Thoracic aorta (tissue), 2 donors: ENCODE measurements at regions not wholly inside any gene's neighbourhood (a gene's known extent, or its start where the extent isn't known, plus 50 kb on each side); places are given as distances from the start of the nearest gene placed in this dataset.
"Not testable (repeated sequence)": the region's sequence is repeated elsewhere in the genome, so short reads cannot be mapped to it uniquely, and the experiment has no call there.

Experiments used
- ATAC-seq: fragments of 150-250 bp; one replicate; pipeline ENCODE4 v1.8.0; 2017; ENCODE audit warnings: low read depth; ENCODE audit not compliant: insufficient number of reproducible peaks, low FRiP score
- DNase-seq: peaks from one replicate; pipeline ENCODE4 v3.0.0-alpha.2; 2020; ENCODE audit warnings: low spot score
- H3K27ac ChIP-seq, 2 donors: fragments of 200-600 bp; sonication (generic); 1 replicate in 1 of 2; 2 replicates in 1 of 2; pipeline ENCODE4 v1.5.1; 2016; ENCODE audit warnings: mild to moderate bottlenecking in 2 of 2, moderate library complexity in 2 of 2
- H3K27me3 ChIP-seq: fragments of 200-600 bp; sonication (generic); replicated peaks from 2 replicates; pipeline ENCODE4 v1.6.0; 2016; ENCODE audit warnings: mild to moderate bottlenecking; ENCODE audit not compliant: insufficient read depth
- H3K36me3 ChIP-seq: fragments of 200-600 bp; sonication (generic); one replicate; pipeline ENCODE4 v1.5.1; 2016
- H3K4me1 ChIP-seq, 2 donors: fragments of 200-600 bp; sonication (generic); 1 replicate in 1 of 2; 2 replicates in 1 of 2; pipeline versions ENCODE4 v1.5.1 to v1.6.0; 2016; ENCODE audit warnings: low read depth in 2 of 2, mild to moderate bottlenecking in 1 of 2; ENCODE audit not compliant: control insufficient read depth in 1 of 2
- H3K4me3 ChIP-seq: fragments of 200-600 bp; sonication (generic); 2 replicates; pipeline ENCODE4 v1.5.1; 2016; ENCODE audit warnings: mild to moderate bottlenecking
- H3K9me3 ChIP-seq: fragments of 200-600 bp; sonication (generic); 2 replicates; pipeline ENCODE4 v1.5.1; 2016
- TF ChIP-seq, protein P1 (sequence below): fragments of 200-600 bp; sonication (generic); IDR thresholded peaks from one replicate; pipeline ENCODE4 v1.5.1; 2019; ENCODE audit warnings: antibody characterized with exemption

DNA sequence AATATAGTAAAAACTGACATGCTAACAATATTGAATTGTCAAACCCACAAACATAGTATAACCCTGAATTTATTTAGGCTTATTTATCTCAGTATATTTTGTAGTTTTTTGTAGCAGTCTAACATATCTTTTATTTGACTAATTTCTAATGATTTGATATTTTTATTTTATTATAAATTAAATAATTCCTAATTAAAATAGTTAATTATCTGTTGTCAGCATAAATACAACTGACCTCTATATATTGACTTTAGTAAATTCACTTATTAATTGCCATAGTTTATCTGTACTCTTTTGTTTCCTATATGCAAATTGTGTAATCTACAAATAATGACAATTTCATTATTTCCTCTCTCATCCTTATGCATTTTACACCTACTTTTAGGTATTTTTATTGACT, 215.1 kb upstream of the KIF2A start:
- Histone ChIP-seq H3K27ac (no peak overlapping the region), H3K4me3 (no peak overlapping the region), H3K27me3 (no peaks in the 10 kb centered on the region), H3K9me3 (no peaks in the 10 kb centered on the region), H3K4me1 (peaks cover 0 to 6% of the 10 kb centered on the region in 2 donors), H3K36me3 (no peaks in the 10 kb centered on the region)
- TF ChIP-seq, protein P1, sequence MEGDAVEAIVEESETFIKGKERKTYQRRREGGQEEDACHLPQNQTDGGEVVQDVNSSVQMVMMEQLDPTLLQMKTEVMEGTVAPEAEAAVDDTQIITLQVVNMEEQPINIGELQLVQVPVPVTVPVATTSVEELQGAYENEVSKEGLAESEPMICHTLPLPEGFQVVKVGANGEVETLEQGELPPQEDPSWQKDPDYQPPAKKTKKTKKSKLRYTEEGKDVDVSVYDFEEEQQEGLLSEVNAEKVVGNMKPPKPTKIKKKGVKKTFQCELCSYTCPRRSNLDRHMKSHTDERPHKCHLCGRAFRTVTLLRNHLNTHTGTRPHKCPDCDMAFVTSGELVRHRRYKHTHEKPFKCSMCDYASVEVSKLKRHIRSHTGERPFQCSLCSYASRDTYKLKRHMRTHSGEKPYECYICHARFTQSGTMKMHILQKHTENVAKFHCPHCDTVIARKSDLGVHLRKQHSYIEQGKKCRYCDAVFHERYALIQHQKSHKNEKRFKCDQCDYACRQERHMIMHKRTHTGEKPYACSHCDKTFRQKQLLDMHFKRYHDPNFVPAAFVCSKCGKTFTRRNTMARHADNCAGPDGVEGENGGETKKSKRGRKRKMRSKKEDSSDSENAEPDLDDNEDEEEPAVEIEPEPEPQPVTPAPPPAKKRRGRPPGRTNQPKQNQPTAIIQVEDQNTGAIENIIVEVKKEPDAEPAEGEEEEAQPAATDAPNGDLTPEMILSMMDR, result no peak
- DNase-seq, result no peak
- no peak for ATAC-seq

DNA sequence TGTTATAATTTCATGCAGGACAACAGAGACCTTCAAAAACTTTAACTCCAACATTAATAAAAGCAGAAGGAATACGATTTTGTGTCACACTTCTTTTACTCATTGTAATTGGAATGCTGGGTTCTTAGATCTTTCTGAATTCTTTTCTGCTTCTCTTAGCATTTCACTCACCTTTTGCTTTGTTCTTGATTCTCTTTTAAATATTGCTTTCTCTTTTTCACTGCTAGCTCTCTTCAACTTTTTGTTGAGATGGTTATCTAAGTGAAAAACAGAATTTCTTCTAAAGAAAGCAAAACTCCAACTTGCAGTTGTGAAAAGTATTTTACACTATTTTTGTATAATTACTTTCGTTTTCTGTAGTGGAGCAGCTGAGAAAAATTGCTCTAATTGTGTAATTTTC, 212.6 kb upstream of the KIF2A start:
- H3K27ac ChIP-seq, result no peak overlapping the region

DNA sequence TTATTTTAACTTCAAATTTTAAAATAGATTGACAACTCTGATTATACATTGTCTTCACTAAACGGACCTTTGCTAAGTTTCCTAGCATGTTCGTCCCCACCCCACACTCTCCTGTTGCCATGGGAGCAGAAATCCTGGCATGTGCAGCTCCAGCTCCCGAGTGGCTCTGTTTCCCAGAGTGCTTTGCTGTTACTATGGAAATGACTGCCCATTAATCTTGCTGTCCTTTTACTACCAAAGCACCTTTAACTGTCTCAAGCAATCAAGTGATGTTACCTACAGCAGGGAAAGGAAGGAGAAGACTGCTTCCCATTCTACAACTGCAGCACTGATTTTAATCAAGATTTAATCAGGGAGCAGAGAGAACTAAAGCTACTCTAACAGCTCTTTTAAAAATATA, 212.0 kb upstream of the KIF2A start:
- ATAC-seq (no peak), DNase-seq (no peak)
- Histone ChIP-seq H3K36me3 (no peaks in the 10 kb centered on the region), H3K9me3 (no peaks in the 10 kb centered on the region), H3K4me3 (peak overlapping the region; percentile 24), H3K27ac (no peak overlapping the region), H3K27me3 (no peaks in the 10 kb centered on the region), H3K4me1 (peaks cover 0 to 6% of the 10 kb centered on the region in 2 donors)
- TF ChIP-seq, protein P1, result no peak

More for the DNA sequence above, 212.6 kb upstream of the KIF2A start:
- H3K27me3 ChIP-seq, result no peaks in the 10 kb centered on the region
- H3K9me3 ChIP-seq, result no peaks in the 10 kb centered on the region
- no peak for DNase-seq
- H3K4me3 ChIP-seq, result peak overlapping the region; percentile 24
- H3K4me1 ChIP-seq, result peaks cover 0 to 6% of the 10 kb centered on the region in 2 donors
- no peaks in the 10 kb centered on the region for H3K36me3 ChIP-seq
- TF ChIP-seq, protein P1, result no peak
- ATAC-seq, result no peak

DNA sequence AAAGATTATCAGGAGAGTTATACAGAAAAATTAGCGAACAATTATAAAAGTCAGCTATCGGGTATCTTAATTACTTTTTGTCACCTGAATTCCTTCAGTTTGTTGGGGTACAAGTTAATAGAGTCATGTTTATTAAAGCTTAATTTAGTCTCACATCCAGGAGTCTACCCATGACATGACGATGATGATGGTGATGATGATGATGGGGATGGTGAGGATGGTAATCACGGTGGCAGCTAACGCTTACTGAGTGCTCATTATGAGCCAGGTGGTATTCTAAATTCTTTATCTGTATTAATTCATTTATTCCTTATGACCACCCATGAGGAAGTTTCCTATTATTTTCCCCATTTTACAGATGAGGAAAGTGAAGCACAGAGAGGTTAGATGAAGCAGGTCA, 208.6 kb upstream of the KIF2A start:
- no peak for ATAC-seq
- peaks cover 0 to 6% of the 10 kb centered on the region in 2 donors for H3K4me1 ChIP-seq
- H3K4me3 ChIP-seq, result no peak overlapping the region
- no peaks in the 10 kb centered on the region for H3K36me3 ChIP-seq
- TF ChIP-seq, protein P1, result no peak
- no peaks in the 10 kb centered on the region for H3K9me3 ChIP-seq
- H3K27ac ChIP-seq, result no peak overlapping the region
- DNase-seq, result no peak
- H3K27me3 ChIP-seq, result no peaks in the 10 kb centered on the region

DNA sequence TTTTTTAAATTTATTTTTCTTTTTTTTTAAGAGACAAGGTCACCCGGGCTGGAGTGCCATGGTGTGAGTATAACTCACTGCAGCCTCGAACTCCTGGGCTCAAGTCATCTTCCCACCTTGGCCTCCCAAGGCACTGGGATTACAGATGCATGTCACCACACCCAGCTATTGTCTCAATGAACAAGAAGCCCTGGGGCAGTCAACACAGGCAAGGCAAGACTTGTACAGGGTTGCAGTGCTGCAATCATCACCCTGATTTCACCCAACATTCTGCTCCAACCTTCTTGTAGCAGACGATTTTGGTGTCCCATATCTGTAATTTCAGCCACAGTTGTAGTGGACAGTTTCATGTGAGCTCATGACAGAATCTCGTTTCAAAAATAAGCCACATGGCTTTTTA, 205.8 kb upstream of the KIF2A start:
- no peaks in the 10 kb centered on the region for H3K27me3 ChIP-seq
- TF ChIP-seq, protein P1, result no peak
- ATAC-seq, result no peak
- no peak for DNase-seq
- no peak overlapping the region for H3K4me3 ChIP-seq
- H3K4me1 ChIP-seq, result no peaks in the 10 kb centered on the region
- H3K27ac ChIP-seq, result no peak overlapping the region
- no peaks in the 10 kb centered on the region for H3K9me3 ChIP-seq
- no peaks in the 10 kb centered on the region for H3K36me3 ChIP-seq

DNA sequence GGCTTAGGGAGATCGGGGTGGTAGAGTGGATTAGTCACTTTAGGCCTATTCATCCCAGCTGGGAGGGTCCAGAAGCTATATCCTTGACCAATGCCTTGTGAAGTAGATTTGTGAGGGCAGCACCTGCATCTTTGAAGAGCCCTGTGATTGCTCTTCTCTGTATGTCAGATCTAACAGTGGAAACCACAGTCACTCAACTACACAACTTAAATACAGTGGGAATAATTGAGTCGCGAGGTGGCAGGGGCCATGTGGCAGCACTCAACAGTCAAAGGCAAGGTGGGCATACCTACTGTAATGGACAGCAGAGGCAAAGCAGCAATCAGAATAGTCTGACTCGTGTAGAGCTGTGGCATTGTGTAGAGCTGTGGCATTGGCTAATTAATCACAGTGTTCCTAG, 202.1 kb upstream of the KIF2A start:
- not testable (repeated sequence) for H3K9me3 ChIP-seq, H3K27me3 ChIP-seq, H3K4me1 ChIP-seq, H3K27ac ChIP-seq, H3K4me3 ChIP-seq, ATAC-seq, DNase-seq, H3K36me3 ChIP-seq
